Esophagus muscularis mucosa (tissue), 4 donors: ENCODE measurements at regions not wholly inside any gene's neighbourhood (a gene's known extent, or its start where the extent isn't known, plus 50 kb on each side); places are given as distances from the start of the nearest gene placed in this dataset.

Source experiments
- DNase-seq: peaks from one replicate; pipeline ENCODE4 v3.0.0-alpha.2; 2017; ENCODE audit errors: extremely low spot score
- H3K27ac ChIP-seq, 4 donors: fragments of 200-600 bp; sonication (generic); replicated peaks in 1 of 4; 1 replicate in 3 of 4; 2 replicates in 1 of 4; pipeline ENCODE4 v1.5.1; 2016 to 2019; ENCODE audit warnings: mild to moderate bottlenecking in 1 of 4
- H3K27me3 ChIP-seq, 4 donors: fragments of 200-600 bp; sonication (generic); one replicate each; pipeline versions ENCODE4 v1.5.1 to v1.6.0; 2016 to 2019
- H3K36me3 ChIP-seq, 4 donors: fragments of 200-600 bp; sonication (generic); one replicate each; pipeline ENCODE4 v1.5.1; 2016 to 2019
- H3K4me1 ChIP-seq, 4 donors: fragments of 200-600 bp; sonication (generic); one replicate each; pipeline ENCODE4 v1.5.1; 2016 to 2019
- H3K4me3 ChIP-seq, 4 donors: fragments of 200-600 bp; sonication (generic); 1 replicate in 2 of 4; 2 replicates in 2 of 4; pipeline ENCODE4 v1.5.1; 2016 to 2019; ENCODE audit warnings: mild to moderate bottlenecking in 4 of 4, moderate library complexity in 1 of 4
- H3K9me3 ChIP-seq, 4 donors: fragments of 200-600 bp; sonication (generic); 1 replicate in 3 of 4; 2 replicates in 1 of 4; pipeline ENCODE4 v1.5.1; 2016 to 2019
- CTCF ChIP-seq, 3 experiments: fragments of 200-600 bp in 2 of 3; fragments of 450-650 bp in 1 of 3; sonication (generic) in 2 of 3; IDR thresholded peaks; one replicate each; pipeline ENCODE4 v1.5.1; 2017 to 2019; ENCODE audit warnings: antibody characterized with exemption in 3 of 3, mild to moderate bottlenecking in 2 of 3, moderate library complexity in 1 of 3
- EP300 ChIP-seq: sonication (generic); formaldehyde crosslinking; IDR thresholded peaks from one replicate; pipeline ENCODE4 v1.6.1; 2017; ENCODE audit warnings: antibody characterized with exemption
- POLR2A ChIP-seq: fragments of 450-650 bp; IDR thresholded peaks from one replicate; pipeline ENCODE4 v1.6.1; 2017; ENCODE audit warnings: antibody characterized with exemption, moderate library complexity, mild to moderate bottlenecking, low read depth
- POLR2AphosphoS5 ChIP-seq, 2 donors: sonication (generic); formaldehyde crosslinking; IDR thresholded peaks; one replicate each; pipeline ENCODE4 v1.6.1; 2017; ENCODE audit warnings: antibody characterized with exemption in 2 of 2
- WGBS: methylation state at CpG from one replicate; pipeline ENCODE4 v1.1.5; 2018; 5-methylcytosine and 5-hydroxymethylcytosine counted together
- intact Hi-C: fragments of 100-400 bp; cut with DNase I; formaldehyde crosslinking; loops from one replicate; pipeline ENCODE4 v1.15.1; 2023

GRCh38 chr4:147057611-147058190, 112.0 kb upstream of the TTC29 start:
- peak overlapping the region; percentile 36 to 50 (median 46) for H3K4me3 ChIP-seq
- H3K27ac ChIP-seq = peak overlapping the region in 3 of 4 donors; percentile 5 to 32 (median 15)
- H3K9me3 ChIP-seq = no peaks in the 10 kb centered on the region
- WGBS = 48% methylated on average over 7 of the region's 7 CpGs
- H3K27me3 ChIP-seq = no peaks in the 10 kb centered on the region
- intact Hi-C loops = no loop called here
- no peak for DNase-seq
- peaks cover 0 to 11% (median 5%) of the 10 kb centered on the region in 4 donors for H3K4me1 ChIP-seq
- no peak for TF ChIP-seq POLR2AphosphoS5 (IDR thresholded peaks at IDR 0.05)
- TF ChIP-seq CTCF (IDR thresholded peaks at IDR 0.05) = no peak
- no peak for TF ChIP-seq EP300
- H3K36me3 ChIP-seq = no peaks in the 10 kb centered on the region

GRCh38 chr4:147059064-147059731, 113.5 kb upstream of the TTC29 start:
- DNase-seq = no peak
- Histone ChIP-seq H3K4me3 (no peak overlapping the region), H3K27ac (no peak overlapping the region), H3K4me1 (peaks cover 0 to 11% (median 5%) of the 10 kb centered on the region in 4 donors), H3K36me3 (no peaks in the 10 kb centered on the region), H3K9me3 (no peaks in the 10 kb centered on the region), H3K27me3 (no peaks in the 10 kb centered on the region)
- no peak for TF ChIP-seq POLR2AphosphoS5 (IDR thresholded peaks at IDR 0.05)
- no peak for TF ChIP-seq EP300
- no peak for TF ChIP-seq POLR2A
- no peak for TF ChIP-seq CTCF (IDR thresholded peaks at IDR 0.05)
- 81% methylated on average over 6 of the region's 6 CpGs for WGBS
- intact Hi-C loops = no loop called here

GRCh38 chr4:147060151-147060931, 114.7 kb upstream of the TTC29 start:
- no peaks in the 10 kb centered on the region for H3K36me3 ChIP-seq
- TF ChIP-seq POLR2AphosphoS5 (IDR thresholded peaks at IDR 0.05) (no peak), CTCF (IDR thresholded peaks at IDR 0.05) (no peak), POLR2A (no peak), EP300 (no peak)
- H3K4me3 ChIP-seq = no peak overlapping the region
- DNase-seq = no peak
- intact Hi-C loops = no loop called here
- WGBS = 85% methylated on average over 4 of the region's 4 CpGs
- peaks cover 0 to 11% (median 5%) of the 10 kb centered on the region in 4 donors for H3K4me1 ChIP-seq
- H3K27me3 ChIP-seq = no peaks in the 10 kb centered on the region
- H3K9me3 ChIP-seq = no peaks in the 10 kb centered on the region
- no peak overlapping the region for H3K27ac ChIP-seq

- H3K27ac ChIP-seq = no peak overlapping the region
- no peaks in the 10 kb centered on the region for H3K9me3 ChIP-seq
- H3K36me3 ChIP-seq = no peaks in the 10 kb centered on the region
- intact Hi-C loops = no loop called here
- H3K4me1 ChIP-seq = peaks cover 0 to 7% (median 3%) of the 10 kb centered on the region in 4 donors
- DNase-seq = no peak
- H3K4me3 ChIP-seq = no peak overlapping the region
- no peaks in the 10 kb centered on the region for H3K27me3 ChIP-seq
- TF ChIP-seq POLR2A (no peak), POLR2AphosphoS5 (IDR thresholded peaks at IDR 0.05) (no peak), EP300 (no peak), CTCF (IDR thresholded peaks at IDR 0.05) (no peak)
- WGBS = 79% methylated on average over 5 of the region's 5 CpGs
These were observed 119.2 kb upstream of the TTC29 start for GRCh38 chr4:147064856-147065255.
